ENCODE measurements at regions not wholly inside any gene's neighbourhood (a gene's known extent, or its start where the extent isn't known, plus 50 kb on each side); places are given as distances from the start of the nearest gene placed in this dataset.

GRCh38 chr6:112470950-112471349 is 123.8 kb downstream of the RFPL4B start:
- TF ChIP-seq CTCF (IDR thresholded peaks at IDR 0.05; ENCODE audit: insufficient read depth, low read length) (no peak), SPI1 (IDR thresholded peaks at IDR 0.05; ENCODE audit: borderline replicate concordance, low read depth) (no peak), POLR2AphosphoS5 (IDR thresholded peaks at IDR 0.05; ENCODE audit: low read depth) (no peak)
- TF ChIP-seq, protein P1, sequence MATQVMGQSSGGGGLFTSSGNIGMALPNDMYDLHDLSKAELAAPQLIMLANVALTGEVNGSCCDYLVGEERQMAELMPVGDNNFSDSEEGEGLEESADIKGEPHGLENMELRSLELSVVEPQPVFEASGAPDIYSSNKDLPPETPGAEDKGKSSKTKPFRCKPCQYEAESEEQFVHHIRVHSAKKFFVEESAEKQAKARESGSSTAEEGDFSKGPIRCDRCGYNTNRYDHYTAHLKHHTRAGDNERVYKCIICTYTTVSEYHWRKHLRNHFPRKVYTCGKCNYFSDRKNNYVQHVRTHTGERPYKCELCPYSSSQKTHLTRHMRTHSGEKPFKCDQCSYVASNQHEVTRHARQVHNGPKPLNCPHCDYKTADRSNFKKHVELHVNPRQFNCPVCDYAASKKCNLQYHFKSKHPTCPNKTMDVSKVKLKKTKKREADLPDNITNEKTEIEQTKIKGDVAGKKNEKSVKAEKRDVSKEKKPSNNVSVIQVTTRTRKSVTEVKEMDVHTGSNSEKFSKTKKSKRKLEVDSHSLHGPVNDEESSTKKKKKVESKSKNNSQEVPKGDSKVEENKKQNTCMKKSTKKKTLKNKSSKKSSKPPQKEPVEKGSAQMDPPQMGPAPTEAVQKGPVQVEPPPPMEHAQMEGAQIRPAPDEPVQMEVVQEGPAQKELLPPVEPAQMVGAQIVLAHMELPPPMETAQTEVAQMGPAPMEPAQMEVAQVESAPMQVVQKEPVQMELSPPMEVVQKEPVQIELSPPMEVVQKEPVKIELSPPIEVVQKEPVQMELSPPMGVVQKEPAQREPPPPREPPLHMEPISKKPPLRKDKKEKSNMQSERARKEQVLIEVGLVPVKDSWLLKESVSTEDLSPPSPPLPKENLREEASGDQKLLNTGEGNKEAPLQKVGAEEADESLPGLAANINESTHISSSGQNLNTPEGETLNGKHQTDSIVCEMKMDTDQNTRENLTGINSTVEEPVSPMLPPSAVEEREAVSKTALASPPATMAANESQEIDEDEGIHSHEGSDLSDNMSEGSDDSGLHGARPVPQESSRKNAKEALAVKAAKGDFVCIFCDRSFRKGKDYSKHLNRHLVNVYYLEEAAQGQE (IDR thresholded peaks at IDR 0.05; ENCODE audit: insufficient replicate concordance, low read depth), result no peak
